GM19468 (cell line): ENCODE measurements at regions not wholly inside any gene's neighbourhood (a gene's known extent, or its start where the extent isn't known, plus 50 kb on each side); places are given as distances from the start of the nearest gene placed in this dataset.
"Not testable (repeated sequence)": the region's sequence is repeated elsewhere in the genome, so short reads cannot be mapped to it uniquely, and the experiment has no call there.

Experiments
- ATAC-seq: cut with Tn5 transposase; IDR thresholded peaks from one replicate; pipeline ENCODE4 v1.9.1; 2021; ENCODE audit warnings: mild to moderate bottlenecking, moderate library complexity, moderate number of reproducible peaks; ENCODE audit not compliant: unreplicated experiment; ENCODE audit errors: extremely low read depth

DNA sequence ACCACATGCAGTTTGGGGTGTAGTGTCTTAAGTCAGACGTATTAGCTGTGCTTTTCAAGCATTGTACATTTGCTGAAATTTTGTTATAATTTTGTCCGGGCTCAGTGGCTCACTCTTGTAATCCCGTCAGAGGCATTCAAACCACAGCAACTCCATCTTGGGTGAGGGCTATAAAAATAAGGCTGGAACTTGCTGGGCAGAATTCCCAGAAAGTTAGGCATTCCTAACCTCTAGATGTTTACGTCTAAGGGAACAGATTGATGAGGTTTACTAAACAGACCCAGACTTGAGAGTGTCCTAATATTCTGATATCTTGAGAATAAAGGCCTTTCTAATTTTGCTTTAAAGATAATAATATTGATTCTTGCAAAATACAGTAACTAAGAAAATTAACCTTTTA, 957.8 kb downstream of the NXPH1 start:
- ATAC-seq: no peak

DNA sequence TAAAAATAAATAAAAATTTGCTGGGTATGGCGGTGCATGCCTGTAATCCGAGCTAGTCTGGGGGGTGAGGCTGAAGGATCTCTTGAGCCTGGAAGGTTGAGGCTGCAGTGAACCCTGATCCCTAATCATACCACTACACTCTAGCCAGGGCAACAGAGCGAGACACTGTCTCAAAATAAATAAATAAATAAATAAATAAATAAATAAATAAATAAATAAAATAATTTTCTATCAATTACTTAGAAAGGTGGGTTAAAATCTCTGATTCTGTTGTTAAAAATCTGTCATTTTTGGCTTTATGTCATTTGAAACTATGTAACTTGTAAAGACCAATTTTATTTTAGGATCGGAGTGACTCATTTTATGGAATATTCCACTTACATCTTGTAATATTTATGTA, 958.6 kb downstream of the NXPH1 start:
- no peak for ATAC-seq

GRCh38 chr7:9404386-9404785, 971.0 kb downstream of the NXPH1 start:
- not testable (repeated sequence) for ATAC-seq

DNA sequence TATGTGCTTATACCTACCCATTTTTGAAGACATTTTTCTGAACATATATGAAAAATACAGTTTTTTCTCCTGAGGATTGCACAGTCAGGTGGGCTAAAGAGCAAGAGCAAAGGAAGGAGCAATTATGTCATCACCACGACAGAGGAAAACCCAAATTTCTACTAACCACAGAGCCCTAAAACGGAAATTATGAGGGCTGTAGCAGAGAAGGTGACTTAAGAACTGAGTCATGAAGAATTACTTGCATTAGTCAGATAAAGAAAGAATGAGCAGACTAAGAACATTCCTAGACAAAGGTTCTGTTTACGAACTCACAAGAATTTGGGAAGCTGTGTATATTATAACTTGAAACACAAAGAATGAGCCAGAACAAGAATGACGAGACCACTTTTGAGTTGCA, 974.4 kb downstream of the NXPH1 start:
- ATAC-seq: no peak

DNA sequence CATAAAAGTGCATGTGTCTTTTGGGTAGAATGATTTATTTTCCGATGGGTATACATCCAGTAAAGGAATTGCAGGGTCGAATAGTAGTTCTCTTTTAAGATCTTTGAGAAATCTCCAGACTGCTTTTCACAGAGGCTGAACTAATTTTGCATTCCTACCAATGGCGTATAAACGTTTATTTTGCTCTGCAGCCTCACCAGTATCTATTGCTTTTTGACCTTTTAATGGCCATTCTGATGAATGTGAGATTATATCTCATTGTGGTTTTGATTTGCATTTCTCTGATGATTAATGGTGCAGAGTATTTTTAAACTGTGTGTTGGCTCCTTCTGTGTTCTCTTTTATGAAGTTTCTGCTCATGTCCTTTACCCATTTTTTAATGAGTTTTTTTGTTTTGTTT, 1020.1 kb downstream of the NXPH1 start:
- no peak for ATAC-seq

DNA sequence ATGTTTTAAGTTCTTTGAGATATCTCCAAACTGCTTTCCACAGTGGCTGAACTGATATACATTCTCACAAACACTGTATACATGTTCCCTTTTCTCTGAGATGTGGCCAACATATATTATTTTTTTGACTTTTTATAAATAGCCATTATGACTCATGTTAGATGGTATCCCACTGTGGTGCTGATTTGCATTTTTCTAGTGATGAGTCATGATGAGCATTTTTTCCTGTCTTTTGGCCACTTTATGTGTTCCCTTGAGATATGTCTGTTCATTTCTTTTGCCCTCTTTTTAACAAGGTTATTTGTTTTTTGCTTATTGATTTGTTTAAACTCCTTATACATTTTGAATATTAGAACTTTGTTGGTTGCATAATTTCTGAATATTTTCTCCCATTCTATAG, 1055.1 kb downstream of the NXPH1 start:
- no peak for ATAC-seq

- ATAC-seq: no peak
These were observed 1064.9 kb downstream of the NXPH1 start for GRCh38 chr7:9498303-9498702.

DNA sequence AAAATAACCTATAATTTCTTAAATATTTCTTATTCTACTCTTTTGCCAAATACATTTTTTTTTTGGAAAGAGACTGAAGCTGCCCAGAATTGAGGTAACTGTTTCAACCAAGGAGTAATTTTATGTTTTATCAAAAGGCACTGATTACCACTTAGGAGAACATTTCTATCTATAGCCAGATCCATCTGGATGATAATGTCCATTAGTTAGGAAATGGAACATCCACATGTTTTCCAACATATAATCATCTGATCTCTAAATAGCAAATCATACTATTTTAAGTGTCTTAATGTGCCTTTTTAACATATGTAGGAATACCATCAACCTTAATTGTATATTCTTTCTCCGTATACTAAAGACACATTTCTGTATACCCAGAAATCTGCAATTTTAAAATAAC, 1068.9 kb downstream of the NXPH1 start:
- no peak for ATAC-seq

DNA sequence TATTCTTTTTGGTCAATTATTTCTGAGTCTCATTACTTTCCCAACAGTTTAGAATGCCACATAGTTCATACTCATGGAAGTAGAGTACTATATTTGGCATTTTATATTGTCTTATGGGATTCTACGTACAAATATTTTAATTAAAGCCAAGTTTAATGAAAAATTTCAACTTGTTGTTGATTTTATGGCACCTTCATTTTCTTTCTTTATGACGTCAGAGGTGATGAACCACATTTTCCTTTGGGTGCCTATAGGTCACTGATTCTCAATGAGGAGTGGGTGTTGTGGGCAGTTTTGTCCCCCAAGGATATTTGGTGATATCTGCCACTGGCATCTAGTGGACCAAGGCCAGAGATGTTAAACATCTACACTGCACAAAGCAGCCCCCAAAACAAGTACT, 1071.3 kb downstream of the NXPH1 start:
- no peak for ATAC-seq

GRCh38 chr7:9505516-9505915, 1072.1 kb downstream of the NXPH1 start:
- ATAC-seq: no peak

- no peak for ATAC-seq
These were observed 1073.9 kb downstream of the NXPH1 start for GRCh38 chr7:9507290-9507689.

GRCh38 chr7:9516662-9517061, 1083.3 kb downstream of the NXPH1 start:
- no peak for ATAC-seq

DNA sequence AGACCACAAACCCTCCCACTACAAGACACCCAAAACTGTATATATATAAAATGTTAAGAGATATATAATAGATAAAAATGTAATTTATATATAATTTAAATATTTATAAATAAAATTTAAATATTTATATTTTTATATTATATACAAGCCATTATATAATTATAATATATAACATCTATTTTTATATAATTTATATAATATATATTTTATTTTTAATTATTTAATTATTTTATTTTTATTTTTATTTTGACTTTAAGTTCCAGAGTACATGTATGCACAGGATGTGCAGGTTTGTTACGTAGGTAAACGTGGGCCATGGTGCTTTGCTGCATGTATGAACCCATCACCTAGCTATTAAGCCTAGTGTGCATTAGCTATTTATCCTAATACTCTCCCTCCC, 1090.2 kb downstream of the NXPH1 start:
- ATAC-seq: no peak

DNA sequence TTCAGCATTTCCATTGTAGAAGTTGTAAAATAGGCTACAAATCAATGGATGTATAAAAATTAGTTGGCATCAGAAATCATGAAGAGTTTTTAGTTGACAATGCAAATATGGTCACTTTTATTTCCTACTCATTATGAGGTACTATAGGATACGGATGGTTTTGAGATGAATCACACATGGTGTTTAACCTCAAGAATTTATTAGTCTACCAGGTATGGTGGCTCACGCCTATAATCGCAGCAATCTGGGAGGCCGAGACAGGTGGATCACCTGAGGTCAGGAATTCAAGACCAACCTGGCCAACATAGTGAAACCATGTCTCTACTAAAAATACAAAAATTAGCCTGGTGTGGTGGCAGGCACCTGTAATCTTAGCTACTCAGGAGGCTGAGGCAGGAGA, 1119.0 kb downstream of the NXPH1 start:
- not testable (repeated sequence) for ATAC-seq

DNA sequence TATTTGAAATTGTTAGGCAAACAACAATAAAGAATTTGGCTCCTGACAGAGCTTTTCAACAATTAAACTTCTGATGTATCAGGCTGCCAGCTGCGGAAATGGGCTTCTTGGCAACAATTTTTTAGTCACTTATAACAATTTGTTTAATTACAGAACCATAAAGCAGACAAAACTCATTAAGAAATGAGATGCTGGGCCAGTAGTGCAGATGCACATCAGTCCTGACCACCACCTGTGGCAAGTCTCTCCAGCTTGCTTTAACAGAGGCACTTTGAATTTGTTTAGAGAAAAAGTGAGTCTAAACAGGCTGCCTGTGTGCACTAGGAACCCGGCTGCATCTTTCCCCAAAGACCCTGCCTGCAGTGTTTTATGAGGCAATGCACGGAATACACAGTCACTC, 1124.4 kb downstream of the NXPH1 start:
- ATAC-seq: no peak

- no peak for ATAC-seq
These were observed 1142.3 kb downstream of the NXPH1 start for GRCh38 chr7:9575716-9576115.

GRCh38 chr7:9582824-9583223, 1149.4 kb downstream of the NXPH1 start:
- no peak for ATAC-seq

DNA sequence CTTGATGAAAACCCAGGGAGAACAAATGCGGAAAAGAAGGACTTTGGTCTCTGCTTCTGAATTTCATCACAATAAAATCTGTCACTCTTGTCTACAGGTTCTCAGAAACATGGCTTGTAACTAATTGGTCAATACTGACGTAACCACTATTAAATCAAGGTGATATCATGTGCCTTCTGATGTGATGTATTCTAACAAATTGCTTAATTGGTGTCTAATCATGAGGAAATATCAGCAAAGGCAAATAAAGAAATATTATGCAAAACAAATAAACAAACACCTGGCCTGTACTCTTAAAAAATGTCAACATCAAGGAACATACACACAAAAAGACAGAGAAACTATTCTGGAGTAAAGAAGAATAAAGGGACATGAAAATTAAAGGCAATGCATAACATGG, 1165.0 kb downstream of the NXPH1 start:
- ATAC-seq: no peak

DNA sequence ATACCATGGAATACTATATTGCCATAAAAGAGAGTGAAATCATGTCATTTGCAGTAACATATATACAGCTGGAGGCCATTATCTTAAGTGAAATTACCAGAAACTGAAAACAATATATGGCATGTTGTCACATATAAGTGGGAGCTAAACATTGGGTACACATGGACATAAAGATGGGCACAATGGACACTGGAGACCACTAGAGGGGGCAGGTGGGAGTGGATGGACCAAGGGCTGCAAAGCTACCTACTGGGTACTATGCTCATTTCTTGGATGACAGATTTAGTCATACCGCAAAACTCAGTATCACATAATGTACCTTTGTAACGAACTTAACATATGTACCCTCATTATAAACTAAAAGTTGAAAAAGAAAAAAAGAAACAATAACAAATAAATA, 1167.6 kb downstream of the NXPH1 start:
- no peak for ATAC-seq

DNA sequence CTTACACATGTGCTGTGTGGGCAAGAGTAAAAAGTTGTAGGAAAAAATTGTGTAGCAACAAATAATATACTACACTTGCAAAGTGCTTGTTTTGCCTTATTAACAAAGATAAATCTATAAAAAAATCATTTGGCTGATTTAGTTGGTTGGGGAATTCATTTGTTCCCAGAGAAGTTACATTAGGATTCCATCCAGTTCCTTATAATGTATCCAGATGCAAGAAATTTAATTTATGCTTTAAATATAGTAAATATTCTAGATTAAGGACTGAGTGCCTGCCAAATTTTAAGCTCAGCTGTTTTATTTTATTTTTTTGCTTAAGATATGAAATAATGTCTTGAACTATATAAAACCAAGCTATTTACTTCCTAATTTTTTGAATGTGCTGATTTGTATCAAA, 1169.9 kb downstream of the NXPH1 start:
- no peak for ATAC-seq

DNA sequence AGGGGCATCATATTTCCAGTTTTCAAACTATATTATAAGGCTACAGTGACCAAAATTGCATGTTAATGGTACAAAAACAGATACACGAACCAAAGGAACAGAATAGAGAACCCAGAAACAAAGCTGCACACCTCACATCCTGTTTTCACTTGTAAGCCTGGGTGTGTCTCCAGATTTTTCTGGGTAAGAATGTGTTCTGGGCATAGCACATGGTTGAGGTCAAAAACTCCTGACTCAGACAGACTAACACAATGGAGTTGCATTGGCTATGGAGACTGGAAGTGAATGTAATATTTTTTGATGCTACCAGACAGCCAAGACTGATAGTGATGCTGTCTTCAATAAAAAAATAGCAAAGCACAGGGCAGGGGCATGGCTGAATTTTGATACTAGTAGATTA, 1175.2 kb downstream of the NXPH1 start:
- ATAC-seq: no peak

- ATAC-seq: not testable (repeated sequence)
These were observed 1187.5 kb downstream of the NXPH1 start for GRCh38 chr7:9620899-9621298.

GRCh38 chr7:9621306-9621902, 1188.0 kb downstream of the NXPH1 start:
- ATAC-seq: not testable (repeated sequence)
